GM21390 (cell line): ENCODE measurements at regions not wholly inside any gene's neighbourhood (a gene's known extent, or its start where the extent isn't known, plus 50 kb on each side); places are given as distances from the start of the nearest gene placed in this dataset.
A peak's percentile ranks its signal among the peaks of the same experiment; 100 is the strongest.
"Not testable (repeated sequence)": the region's sequence is repeated elsewhere in the genome, so short reads cannot be mapped to it uniquely, and the experiment has no call there.

Experiments used
- ATAC-seq: cut with Tn5 transposase; IDR thresholded peaks from one replicate; pipeline ENCODE4 v1.9.1; 2021; ENCODE audit not compliant: unreplicated experiment

- no peak for ATAC-seq
These were observed 372.9 kb upstream of the NDST3 start for GRCh38 chr4:117661091-117662072.

- no peak for ATAC-seq
These were observed 369.4 kb upstream of the NDST3 start for GRCh38 chr4:117664706-117665444.

GRCh38 chr4:117676153-117676552, 358.1 kb upstream of the NDST3 start:
- ATAC-seq = no peak

GRCh38 chr4:117678861-117679260, 355.4 kb upstream of the NDST3 start:
- no peak for ATAC-seq

GRCh38 chr4:117691572-117692351, 342.5 kb upstream of the NDST3 start:
- ATAC-seq = no peak

- ATAC-seq = no peak
These were observed 341.7 kb upstream of the NDST3 start for GRCh38 chr4:117692538-117692937.

GRCh38 chr4:117699595-117699994, 334.7 kb upstream of the NDST3 start:
- no peak for ATAC-seq

- peak; percentile 67 for ATAC-seq
These were observed 334.0 kb upstream of the NDST3 start for GRCh38 chr4:117700111-117700892.

- ATAC-seq = no peak
These were observed 331.9 kb upstream of the NDST3 start for GRCh38 chr4:117702353-117702752.

- no peak for ATAC-seq
These were observed 329.6 kb upstream of the NDST3 start for GRCh38 chr4:117704721-117705120.

GRCh38 chr4:117740736-117741135, 293.6 kb upstream of the NDST3 start:
- no peak for ATAC-seq

- ATAC-seq = not testable (repeated sequence)
These were observed 288.9 kb upstream of the NDST3 start for GRCh38 chr4:117745379-117745778.

GRCh38 chr4:117755438-117755837, 278.8 kb upstream of the NDST3 start:
- ATAC-seq = no peak

- ATAC-seq = no peak
These were observed 265.7 kb upstream of the NDST3 start for GRCh38 chr4:117768610-117769009.

GRCh38 chr4:117770269-117771102, 263.8 kb upstream of the NDST3 start:
- ATAC-seq = no peak

GRCh38 chr4:117771647-117772337, 262.5 kb upstream of the NDST3 start:
- ATAC-seq = no peak

GRCh38 chr4:117773064-117773936, 261.0 kb upstream of the NDST3 start:
- no peak for ATAC-seq

GRCh38 chr4:117777721-117778120, 256.6 kb upstream of the NDST3 start:
- ATAC-seq = no peak
